MG63 (cell line): ENCODE measurements at regions not wholly inside any gene's neighbourhood (a gene's known extent, or its start where the extent isn't known, plus 50 kb on each side); places are given as distances from the start of the nearest gene placed in this dataset.
"Not testable (repeated sequence)": the region's sequence is repeated elsewhere in the genome, so short reads cannot be mapped to it uniquely, and the experiment has no call there.

ENCODE experiments used
- DNase-seq: peaks from one replicate; pipeline ENCODE4 v3.0.0-alpha.2; 2020
- H3K27me3 ChIP-seq: fragments of 250-450 bp; sonication (Bioruptor Pico); 2 replicates; pipeline ENCODE4 v1.5.1; 2020; ENCODE audit warnings: mild to moderate bottlenecking, moderate library complexity
- H3K36me3 ChIP-seq: fragments of 250-450 bp; sonication (Bioruptor Pico); 2 replicates; pipeline ENCODE4 v1.5.1; 2020; ENCODE audit warnings: mild to moderate bottlenecking, moderate library complexity
- H3K4me3 ChIP-seq: fragments of 250-450 bp; sonication (Bioruptor Pico); 2 replicates; pipeline ENCODE4 v1.5.1; 2020; ENCODE audit warnings: mild to moderate bottlenecking, moderate library complexity
- H3K9me3 ChIP-seq: fragments of 250-450 bp; sonication (Bioruptor Pico); 2 replicates; pipeline ENCODE4 v1.5.1; 2020; ENCODE audit warnings: mild to moderate bottlenecking, moderate library complexity

- not testable (repeated sequence) for H3K36me3 ChIP-seq, H3K9me3 ChIP-seq, H3K4me3 ChIP-seq, DNase-seq, H3K27me3 ChIP-seq
These were observed 75.4 kb downstream of the TMEM130 start for GRCh38 chr7:98794453-98794852.

- H3K36me3 ChIP-seq, result no peaks in the 10 kb centered on the region
- DNase-seq, result no peak
- H3K27me3 ChIP-seq, result no peaks in the 10 kb centered on the region
- no peak overlapping the region for H3K4me3 ChIP-seq
- no peaks in the 10 kb centered on the region for H3K9me3 ChIP-seq
These were observed 73.9 kb downstream of the TMEM130 start for GRCh38 chr7:98795741-98796493.
